ENCODE measurements at regions not wholly inside any gene's neighbourhood (a gene's known extent, or its start where the extent isn't known, plus 50 kb on each side); places are given as distances from the start of the nearest gene placed in this dataset.

- H3K27me3 ChIP-seq (ENCODE audit: control insufficient read depth, insufficient read depth, low read length): no peaks in the 10 kb centered on the region
- no peak for TF ChIP-seq CTCF (IDR thresholded peaks at IDR 0.05; ENCODE audit: borderline replicate concordance, extremely low read depth, insufficient read depth)
- DNase-seq (no peak), FAIRE-seq (no peak)
- intact Hi-C loops (cut with DNase I): no loop called here
- no peaks in the 10 kb centered on the region for H3K4me1 ChIP-seq (ENCODE audit: control insufficient read depth in 2 of 3, insufficient read depth in 2 of 3, low read depth in 1 of 3, low read length in 3 of 3)
- H3K36me3 ChIP-seq (ENCODE audit: control insufficient read depth in 2 of 3, insufficient read depth in 3 of 3, low read length in 3 of 3): no peaks in the 10 kb centered on the region
- H3K9me3 ChIP-seq (ENCODE audit: control insufficient read depth in 2 of 3, insufficient read depth in 1 of 3, low read length in 3 of 3): no peaks in the 10 kb centered on the region
- no peak overlapping the region for H3K4me3 ChIP-seq (ENCODE audit: low read length in 3 of 3)
- no peak overlapping the region for H3K9ac ChIP-seq (ENCODE audit: low read length in 3 of 3)
- no peak overlapping the region for H3K27ac ChIP-seq (ENCODE audit: low read depth in 2 of 2, low read length in 2 of 2)
These were observed 1340.9 kb upstream of the TMEM132C start for GRCh38 chr12:126926023-126926594.

- Histone ChIP-seq H3K27ac (ENCODE audit: low read depth in 2 of 2, low read length in 2 of 2) (no peak overlapping the region), H3K4me3 (ENCODE audit: low read length in 3 of 3) (no peak overlapping the region), H3K27me3 (ENCODE audit: control insufficient read depth, insufficient read depth, low read length) (no peaks in the 10 kb centered on the region), H3K9me3 (ENCODE audit: control insufficient read depth in 2 of 3, insufficient read depth in 1 of 3, low read length in 3 of 3) (no peaks in the 10 kb centered on the region), H3K36me3 (ENCODE audit: control insufficient read depth in 2 of 3, insufficient read depth in 3 of 3, low read length in 3 of 3) (no peaks in the 10 kb centered on the region), H3K9ac (ENCODE audit: low read length in 3 of 3) (no peak overlapping the region), H3K4me1 (ENCODE audit: control insufficient read depth in 2 of 3, insufficient read depth in 2 of 3, low read depth in 1 of 3, low read length in 3 of 3) (no peaks in the 10 kb centered on the region)
- intact Hi-C loops (cut with DNase I): no loop called here
- no peak for TF ChIP-seq CTCF (IDR thresholded peaks at IDR 0.05; ENCODE audit: borderline replicate concordance, extremely low read depth, insufficient read depth)
- DNase-seq: no peak
- no peak for FAIRE-seq
These were observed 1336.7 kb upstream of the TMEM132C start for GRCh38 chr12:126930234-126930633.

- Histone ChIP-seq H3K4me3 (ENCODE audit: low read length in 3 of 3) (no peak overlapping the region), H3K27me3 (ENCODE audit: control insufficient read depth, insufficient read depth, low read length) (no peaks in the 10 kb centered on the region), H3K9ac (ENCODE audit: low read length in 3 of 3) (no peak overlapping the region), H3K27ac (ENCODE audit: low read depth in 2 of 2, low read length in 2 of 2) (no peak overlapping the region), H3K36me3 (ENCODE audit: control insufficient read depth in 2 of 3, insufficient read depth in 3 of 3, low read length in 3 of 3) (no peaks in the 10 kb centered on the region), H3K4me1 (ENCODE audit: control insufficient read depth in 2 of 3, insufficient read depth in 2 of 3, low read depth in 1 of 3, low read length in 3 of 3) (no peaks in the 10 kb centered on the region), H3K9me3 (ENCODE audit: control insufficient read depth in 2 of 3, insufficient read depth in 1 of 3, low read length in 3 of 3) (no peaks in the 10 kb centered on the region)
- TF ChIP-seq CTCF (IDR thresholded peaks at IDR 0.05; ENCODE audit: borderline replicate concordance, extremely low read depth, insufficient read depth): no peak
- intact Hi-C loops (cut with DNase I): no loop called here
- DNase-seq (no peak), FAIRE-seq (no peak)
These were observed 1334.8 kb upstream of the TMEM132C start for GRCh38 chr12:126932156-126932555.

GRCh38 chr12:126935435-126935834 lies 1331.5 kb upstream of the TMEM132C start:
- Histone ChIP-seq H3K4me3 (ENCODE audit: low read length in 3 of 3) (no peak overlapping the region), H3K9me3 (ENCODE audit: control insufficient read depth in 2 of 3, insufficient read depth in 1 of 3, low read length in 3 of 3) (peaks cover 0 to 1% (median 0%) of the 10 kb centered on the region in 3 donors), H3K27ac (ENCODE audit: low read depth in 2 of 2, low read length in 2 of 2) (no peak overlapping the region), H3K9ac (ENCODE audit: low read length in 3 of 3) (no peak overlapping the region), H3K27me3 (ENCODE audit: control insufficient read depth, insufficient read depth, low read length) (no peaks in the 10 kb centered on the region), H3K36me3 (ENCODE audit: control insufficient read depth in 2 of 3, insufficient read depth in 3 of 3, low read length in 3 of 3) (no peaks in the 10 kb centered on the region), H3K4me1 (ENCODE audit: control insufficient read depth in 2 of 3, insufficient read depth in 2 of 3, low read depth in 1 of 3, low read length in 3 of 3) (no peaks in the 10 kb centered on the region)
- no peak for FAIRE-seq
- intact Hi-C loops (cut with DNase I): no loop called here
- DNase-seq: no peak
- no peak for TF ChIP-seq CTCF (IDR thresholded peaks at IDR 0.05; ENCODE audit: borderline replicate concordance, extremely low read depth, insufficient read depth)
